Frontal cortex (tissue), 3 donors: ENCODE measurements at regions not wholly inside any gene's neighbourhood (a gene's known extent, or its start where the extent isn't known, plus 50 kb on each side); places are given as distances from the start of the nearest gene placed in this dataset.

ENCODE experiments used
- DNase-seq, 2 donors: peaks; one replicate each; pipeline ENCODE4 v3.0.0; 2012; ENCODE audit warnings: low spot score in 2 of 2
- FAIRE-seq: peaks from 2 replicates; lab custom pipeline; 2012; peaks lifted over from hg19 to GRCh38; lab: Jason Lieb, UNC
- donor health status: control.
- donor health status: control.
- donor health status: control.

- DNase-seq (no peak), FAIRE-seq (no peak)
Measured at GRCh38 chr13:102940770-102941169, 94.9 kb downstream of the ERCC5 start.

GRCh38 chr13:102940143-102940542 lies 94.3 kb downstream of the ERCC5 start:
- DNase-seq (no peak), FAIRE-seq (no peak)

- DNase-seq (no peak), FAIRE-seq (no peak)
Measured at GRCh38 chr13:102935896-102936321, 90.1 kb downstream of the ERCC5 start.

GRCh38 chr13:102933523-102933922 lies 87.7 kb downstream of the ERCC5 start:
- no peak for DNase-seq

GRCh38 chr13:102933122-102933521 lies 87.3 kb downstream of the ERCC5 start:
- FAIRE-seq, result no peak
- no peak for DNase-seq

More at GRCh38 chr13:102933523-102933922, 87.7 kb downstream of the ERCC5 start:
- no peak for FAIRE-seq

GRCh38 chr13:102932331-102932730 lies 86.5 kb downstream of the ERCC5 start:
- no peak for DNase-seq
- no peak for FAIRE-seq

GRCh38 chr13:102930566-102930965 lies 84.7 kb downstream of the ERCC5 start:
- DNase-seq, result no peak
- no peak for FAIRE-seq

- DNase-seq, result no peak
- no peak for FAIRE-seq
Measured at GRCh38 chr13:102928941-102929675, 83.3 kb downstream of the ERCC5 start.
